GM23248 (cell line): ENCODE measurements at regions not wholly inside any gene's neighbourhood (a gene's known extent, or its start where the extent isn't known, plus 50 kb on each side); places are given as distances from the start of the nearest gene placed in this dataset.

Source experiments
- EZH2 ChIP-seq: fragments of 200-600 bp; sonication (generic); IDR thresholded peaks from 2 replicates; pipeline ENCODE4 v1.6.1; 2018; ENCODE audit warnings: antibody characterized with exemption, mild to moderate bottlenecking; ENCODE audit not compliant: insufficient read depth, poor library complexity, severe bottlenecking
- EZH2phosphoT487 ChIP-seq: fragments of 200-600 bp; sonication (generic); IDR thresholded peaks from 2 replicates; pipeline ENCODE4 v1.6.1; 2018; ENCODE audit warnings: antibody characterized with exemption, moderate library complexity, mild to moderate bottlenecking, low read depth; ENCODE audit not compliant: insufficient read depth

GRCh38 chr20:30376767-30377658, 880.5 kb upstream of the DEFB115 start:
- TF ChIP-seq EZH2 (no peak), EZH2phosphoT487 (no peak)
